Medulla oblongata (tissue), 1 donor: ENCODE measurements at regions not wholly inside any gene's neighbourhood (a gene's known extent, or its start where the extent isn't known, plus 50 kb on each side); places are given as distances from the start of the nearest gene placed in this dataset.

Experiments used
- DNase-seq: peaks from one replicate; pipeline ENCODE4 v3.0.0-alpha.2; 2015; ENCODE audit errors: extremely low spot score

DNA sequence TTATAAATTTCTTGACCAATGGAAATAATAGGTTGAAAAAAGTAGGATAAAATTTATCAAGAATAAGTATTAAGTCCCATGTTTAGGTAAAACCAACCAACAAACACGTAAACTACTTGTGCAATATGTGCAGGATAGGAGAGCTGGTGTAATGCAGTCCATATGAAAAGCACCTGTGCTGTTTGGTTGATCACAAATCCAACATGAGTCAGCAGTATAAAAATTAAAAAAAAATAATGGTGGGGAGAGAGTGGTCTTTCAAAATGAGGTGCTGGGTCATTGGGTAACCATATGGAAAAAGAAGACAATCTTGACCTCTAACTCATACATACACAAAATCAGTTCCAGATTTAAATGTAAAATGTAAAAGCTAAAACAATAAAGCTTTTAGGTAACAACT is 181.8 kb downstream of the HS3ST3B1 start:
- DNase-seq = no peak

GRCh38 chr17:14481664-14482063 is 180.8 kb downstream of the HS3ST3B1 start:
- no peak for DNase-seq

DNA sequence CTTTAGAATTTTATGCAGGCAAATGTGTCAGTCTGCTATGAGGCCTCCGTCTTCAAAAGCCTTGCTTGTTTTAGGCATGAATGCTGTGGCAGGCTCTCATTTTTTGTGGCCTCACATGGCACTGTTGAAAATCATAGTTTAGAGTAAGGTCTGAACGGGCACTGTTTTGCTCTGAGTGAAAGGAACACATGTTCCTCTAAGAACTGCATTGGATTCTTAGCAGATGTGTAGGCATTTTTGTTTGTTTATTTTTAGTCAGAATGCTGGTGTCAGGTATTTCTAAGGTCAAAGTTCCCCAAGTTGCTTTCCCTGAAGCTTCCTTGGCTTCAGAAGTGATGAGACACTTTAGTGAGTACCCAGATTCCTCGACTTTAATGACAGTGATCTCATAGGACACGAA is 173.7 kb downstream of the HS3ST3B1 start:
- no peak for DNase-seq

GRCh38 chr17:14471052-14471451 is 170.2 kb downstream of the HS3ST3B1 start:
- no peak for DNase-seq

DNA sequence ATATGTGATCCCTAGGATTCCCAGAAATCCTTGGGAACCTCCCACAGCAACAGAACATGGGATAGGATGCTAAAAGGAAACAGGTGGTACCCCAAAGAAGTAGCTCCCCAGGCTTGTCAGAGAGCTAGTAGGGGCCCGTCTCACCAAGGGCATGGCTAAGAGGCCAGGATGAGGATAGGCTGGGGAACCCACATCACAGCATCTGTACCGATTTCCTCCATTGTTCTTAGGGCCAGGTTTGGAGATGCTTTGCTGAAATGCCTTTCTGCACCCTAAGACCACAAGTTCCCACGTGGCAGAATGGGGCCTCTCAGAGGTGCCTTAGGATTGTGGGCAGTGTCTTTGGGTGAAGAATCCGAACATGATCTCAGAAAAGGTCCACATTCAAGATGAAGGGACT is 169.5 kb downstream of the HS3ST3B1 start:
- DNase-seq = no peak

- no peak for DNase-seq
These were observed 169.1 kb downstream of the HS3ST3B1 start for GRCh38 chr17:14469971-14470370.

GRCh38 chr17:14468858-14469257 is 168.0 kb downstream of the HS3ST3B1 start:
- DNase-seq = no peak

DNA sequence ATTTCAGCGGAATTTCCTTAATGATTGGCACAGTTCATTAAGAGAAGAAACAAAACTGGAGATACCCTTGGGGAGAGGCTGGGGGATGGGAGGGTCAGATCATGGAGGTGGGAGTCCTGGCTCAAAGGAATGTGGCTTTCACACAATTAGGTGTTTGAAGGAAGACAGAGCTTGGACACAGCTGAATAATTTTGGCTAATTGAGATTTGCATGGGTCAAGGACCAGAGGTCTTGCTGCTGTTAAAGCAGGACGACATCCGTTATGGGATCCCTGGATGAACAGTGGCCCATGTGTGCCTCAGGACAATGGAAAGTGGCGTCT is 160.3 kb downstream of the HS3ST3B1 start:
- DNase-seq = no peak

DNA sequence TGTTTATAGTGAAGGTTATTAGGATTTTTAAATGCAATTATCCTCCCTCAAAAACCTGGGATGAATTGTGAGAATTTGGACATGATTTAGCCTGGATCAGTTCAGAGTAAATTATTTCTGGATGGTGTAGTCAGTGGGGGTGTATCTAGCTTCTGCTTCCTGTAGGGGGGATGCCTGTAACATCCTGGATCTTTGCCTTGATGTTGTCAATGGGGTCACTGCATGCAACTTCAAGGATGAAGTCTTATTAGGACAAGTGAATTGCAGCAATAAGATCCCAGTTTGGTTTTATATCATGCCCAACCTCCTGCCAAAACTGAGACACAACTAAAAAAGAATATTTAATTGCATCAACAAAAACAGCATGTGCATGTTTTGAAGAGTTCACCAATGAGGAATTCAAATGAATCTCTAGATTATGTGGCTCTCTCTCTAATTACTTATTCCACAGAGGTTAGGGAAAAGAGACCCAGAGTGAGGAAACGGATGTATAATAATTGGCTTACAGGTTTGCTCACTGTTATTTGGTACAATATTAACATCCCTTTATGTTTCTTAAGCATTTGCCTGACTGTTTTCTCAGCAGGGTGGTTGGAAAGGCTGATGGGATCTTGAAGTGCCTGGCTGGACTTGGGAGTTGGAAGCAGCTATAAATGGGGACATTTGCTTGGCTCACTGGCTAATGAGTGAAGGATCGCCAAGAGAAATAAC is 159.8 kb downstream of the HS3ST3B1 start:
- DNase-seq = peak; percentile 11

DNA sequence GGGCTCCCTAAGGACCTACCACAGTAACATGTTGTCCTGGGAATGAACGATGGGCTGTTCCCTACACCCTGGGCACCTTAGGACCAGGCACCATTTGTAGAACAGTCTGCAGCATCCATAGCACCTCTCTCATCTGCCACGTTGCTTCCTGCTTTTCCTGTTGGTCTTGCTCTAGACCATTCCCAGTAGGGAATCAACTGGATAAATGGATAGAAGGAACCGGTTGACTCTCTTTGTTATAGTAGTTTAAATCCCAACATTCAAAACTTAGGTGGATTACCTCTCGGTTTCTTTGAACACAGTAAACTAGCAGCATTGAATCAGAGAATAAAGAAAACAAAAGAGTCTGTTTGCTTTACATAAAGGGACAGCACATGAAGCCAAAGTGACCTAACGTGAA is 159.1 kb downstream of the HS3ST3B1 start:
- no peak for DNase-seq

DNA sequence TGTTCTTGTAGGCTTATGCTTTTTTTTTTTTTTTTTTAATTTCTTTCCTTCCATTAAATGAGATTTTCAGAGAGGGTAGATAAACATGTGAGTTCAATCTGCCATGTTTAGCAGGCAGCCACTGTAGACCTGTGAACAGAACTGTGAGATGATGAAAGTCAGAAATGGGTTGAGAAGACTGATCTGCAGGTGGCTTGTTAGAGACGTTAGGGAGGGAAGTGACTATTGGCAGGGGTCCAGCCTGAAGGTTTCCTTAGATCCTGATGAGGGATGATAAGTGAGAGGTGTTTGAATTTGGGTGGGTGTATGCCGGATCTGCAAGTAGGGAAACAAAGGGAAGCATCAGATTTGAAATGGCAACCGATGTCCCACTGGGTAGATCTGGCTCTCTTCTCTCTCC is 157.8 kb downstream of the HS3ST3B1 start:
- DNase-seq = no peak

GRCh38 chr17:14454746-14455145 is 153.9 kb downstream of the HS3ST3B1 start:
- DNase-seq = no peak

GRCh38 chr17:14452856-14453255 is 152.0 kb downstream of the HS3ST3B1 start:
- no peak for DNase-seq

DNA sequence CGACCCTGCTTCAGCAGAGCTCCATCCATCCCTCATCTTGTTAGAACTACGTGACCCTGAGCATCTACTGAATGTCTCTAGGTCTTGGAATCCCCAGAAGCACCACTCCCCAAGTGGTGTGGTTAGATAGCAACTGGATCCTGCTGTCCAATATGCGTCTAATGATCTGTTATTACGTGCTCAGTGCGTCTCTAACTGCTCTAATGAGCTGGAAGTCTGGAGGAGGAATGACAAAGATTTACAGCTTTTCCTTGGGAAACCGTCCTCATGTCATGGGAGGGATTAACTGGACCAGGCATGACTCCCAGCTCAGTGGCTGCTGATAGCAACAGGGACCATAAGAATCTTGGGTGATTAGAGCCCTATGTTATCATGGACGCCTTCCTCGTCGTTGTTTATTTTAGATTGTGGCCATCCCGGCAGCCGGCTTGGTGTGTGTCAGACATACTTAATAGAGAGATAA is 150.9 kb downstream of the HS3ST3B1 start:
- DNase-seq = no peak

- DNase-seq = no peak
These were observed 147.9 kb downstream of the HS3ST3B1 start for GRCh38 chr17:14448818-14449217.

DNA sequence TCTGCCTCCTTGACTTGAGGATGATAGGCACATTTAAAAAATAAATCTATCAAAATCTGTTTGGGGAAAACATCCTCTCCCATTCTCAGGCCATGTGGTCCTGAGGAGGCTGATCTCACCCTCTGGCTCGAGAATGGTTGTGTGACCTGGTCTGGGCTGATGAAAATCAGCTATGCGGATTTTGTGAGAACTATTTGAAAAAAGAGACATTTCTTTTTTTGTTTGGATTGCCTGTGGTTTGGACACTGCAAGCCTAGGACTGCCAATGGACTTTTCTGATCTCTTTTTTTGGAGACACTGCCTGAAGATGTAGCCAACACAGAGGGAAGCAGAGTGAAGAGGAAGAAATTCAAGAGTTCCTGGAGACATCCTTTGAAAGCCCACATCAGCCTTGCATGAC is 145.9 kb downstream of the HS3ST3B1 start:
- DNase-seq = no peak

- no peak for DNase-seq
These were observed 144.0 kb downstream of the HS3ST3B1 start for GRCh38 chr17:14444915-14445314.

- no peak for DNase-seq
These were observed 142.1 kb downstream of the HS3ST3B1 start for GRCh38 chr17:14442798-14443528.

GRCh38 chr17:14437176-14437575 is 136.3 kb downstream of the HS3ST3B1 start:
- no peak for DNase-seq

GRCh38 chr17:14436266-14436665 is 135.4 kb downstream of the HS3ST3B1 start:
- no peak for DNase-seq

- DNase-seq = no peak
These were observed 133.6 kb downstream of the HS3ST3B1 start for GRCh38 chr17:14434506-14434905.

- no peak for DNase-seq
These were observed 131.2 kb downstream of the HS3ST3B1 start for GRCh38 chr17:14432079-14432478.

- no peak for DNase-seq
These were observed 128.2 kb downstream of the HS3ST3B1 start for GRCh38 chr17:14429084-14429483.

DNA sequence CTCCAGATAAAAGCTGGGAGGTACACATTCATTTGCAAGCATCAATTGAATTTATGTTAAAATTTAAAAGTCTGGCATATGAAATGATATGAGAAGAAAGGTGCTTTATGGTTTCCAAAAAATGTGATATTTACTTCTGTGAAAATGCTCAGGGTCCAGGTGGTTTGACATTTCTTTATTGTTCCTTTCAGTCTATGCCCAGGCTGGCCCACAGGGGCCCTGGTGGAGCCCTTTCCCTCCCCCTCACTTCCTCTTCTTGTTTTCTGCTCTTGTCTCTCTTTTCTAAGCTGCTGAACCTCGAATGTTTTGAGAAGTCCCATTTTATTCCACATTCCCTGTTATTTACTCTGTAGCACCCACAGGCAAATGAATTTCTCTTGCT is 127.8 kb downstream of the HS3ST3B1 start:
- DNase-seq = no peak
